ENCODE measurements at regions not wholly inside any gene's neighbourhood (a gene's known extent, or its start where the extent isn't known, plus 50 kb on each side); places are given as distances from the start of the nearest gene placed in this dataset.

DNA sequence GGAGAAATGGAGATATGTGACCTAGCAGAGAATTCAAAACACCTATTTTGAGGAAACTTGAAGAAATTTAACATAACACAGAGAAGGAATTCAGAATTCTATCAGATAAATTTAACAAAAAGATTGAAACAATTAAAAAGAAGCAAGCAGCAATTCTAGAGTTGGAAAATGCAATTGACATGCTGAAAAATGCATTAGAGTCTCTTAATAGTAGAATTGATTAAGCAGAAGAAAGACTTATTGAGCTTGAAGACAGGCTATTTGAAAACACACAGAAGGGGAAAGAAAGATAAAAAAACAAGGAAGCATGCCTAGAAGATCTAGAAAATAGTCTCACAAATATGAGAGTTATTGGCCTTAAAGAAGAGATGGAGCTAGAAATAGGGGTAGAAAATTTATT is 87.8 kb upstream of the SLC1A1 start:
- TF ChIP-seq, protein P1, sequence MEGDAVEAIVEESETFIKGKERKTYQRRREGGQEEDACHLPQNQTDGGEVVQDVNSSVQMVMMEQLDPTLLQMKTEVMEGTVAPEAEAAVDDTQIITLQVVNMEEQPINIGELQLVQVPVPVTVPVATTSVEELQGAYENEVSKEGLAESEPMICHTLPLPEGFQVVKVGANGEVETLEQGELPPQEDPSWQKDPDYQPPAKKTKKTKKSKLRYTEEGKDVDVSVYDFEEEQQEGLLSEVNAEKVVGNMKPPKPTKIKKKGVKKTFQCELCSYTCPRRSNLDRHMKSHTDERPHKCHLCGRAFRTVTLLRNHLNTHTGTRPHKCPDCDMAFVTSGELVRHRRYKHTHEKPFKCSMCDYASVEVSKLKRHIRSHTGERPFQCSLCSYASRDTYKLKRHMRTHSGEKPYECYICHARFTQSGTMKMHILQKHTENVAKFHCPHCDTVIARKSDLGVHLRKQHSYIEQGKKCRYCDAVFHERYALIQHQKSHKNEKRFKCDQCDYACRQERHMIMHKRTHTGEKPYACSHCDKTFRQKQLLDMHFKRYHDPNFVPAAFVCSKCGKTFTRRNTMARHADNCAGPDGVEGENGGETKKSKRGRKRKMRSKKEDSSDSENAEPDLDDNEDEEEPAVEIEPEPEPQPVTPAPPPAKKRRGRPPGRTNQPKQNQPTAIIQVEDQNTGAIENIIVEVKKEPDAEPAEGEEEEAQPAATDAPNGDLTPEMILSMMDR (conservative IDR thresholded peaks at IDR 0.05), result no peak
- no peak for TF ChIP-seq ZFX (IDR thresholded peaks at IDR 0.05)
